Nephron (organoid): ENCODE measurements at regions not wholly inside any gene's neighbourhood (a gene's known extent, or its start where the extent isn't known, plus 50 kb on each side); places are given as distances from the start of the nearest gene placed in this dataset.

Experiments
- H3K27ac Mint-ChIP-seq, 3 experiments: 2 replicates each; pipeline ENCODE4 v1.8.0; 2020; ENCODE audit warnings: mixed read lengths in 3 of 3, mild to moderate bottlenecking in 2 of 3, moderate library complexity in 1 of 3
- H3K27me3 Mint-ChIP-seq: 2 replicates; pipeline ENCODE4 v1.8.0; 2021; ENCODE audit warnings: low read depth, mild to moderate bottlenecking, moderate library complexity, mixed read lengths
- H3K36me3 Mint-ChIP-seq: 2 replicates; pipeline ENCODE4 v1.8.0; 2020; ENCODE audit warnings: low read depth, mixed read lengths
- H3K4me1 Mint-ChIP-seq: 2 replicates; pipeline ENCODE4 v1.8.0; 2020; ENCODE audit warnings: mixed read lengths
- H3K4me3 Mint-ChIP-seq, 3 experiments: 2 replicates each; pipeline ENCODE4 v1.8.0; 2020; ENCODE audit warnings: mild to moderate bottlenecking in 3 of 3, mixed read lengths in 3 of 3, moderate library complexity in 2 of 3
- H3K9me3 Mint-ChIP-seq: 2 replicates; pipeline ENCODE4 v1.8.0; 2020; ENCODE audit warnings: mixed read lengths
- CTCF ChIP-seq, 3 experiments: fragments of 200-600 bp; sonication (generic); IDR thresholded peaks; one replicate each; pipeline ENCODE4 v1.5.0; 2021; ENCODE audit warnings: antibody characterized with exemption in 3 of 3; ENCODE audit not compliant: unreplicated experiment in 3 of 3

GRCh38 chr13:65159803-65160202 is 2070.3 kb downstream of the PCDH9 start:
- peaks cover 3% of the 10 kb centered on the region for H3K9me3 Mint-ChIP-seq
- H3K27ac Mint-ChIP-seq, result no peak overlapping the region
- TF ChIP-seq CTCF (IDR thresholded peaks at IDR 0.05; ENCODE audit: unreplicated experiment in 3 of 3), result no peak
- H3K27me3 Mint-ChIP-seq, result no peaks in the 10 kb centered on the region
- no peaks in the 10 kb centered on the region for H3K4me1 Mint-ChIP-seq
- no peak overlapping the region for H3K4me3 Mint-ChIP-seq
- H3K36me3 Mint-ChIP-seq, result no peaks in the 10 kb centered on the region

GRCh38 chr13:65155861-65156260 is 2074.3 kb downstream of the PCDH9 start:
- Mint-ChIP-seq H3K4me3 (no peak overlapping the region), H3K9me3 (no peaks in the 10 kb centered on the region), H3K4me1 (no peaks in the 10 kb centered on the region), H3K27ac (no peak overlapping the region), H3K27me3 (no peaks in the 10 kb centered on the region), H3K36me3 (no peaks in the 10 kb centered on the region)
- TF ChIP-seq CTCF (IDR thresholded peaks at IDR 0.05; ENCODE audit: unreplicated experiment in 3 of 3), result no peak

GRCh38 chr13:65154661-65155447 is 2075.3 kb downstream of the PCDH9 start:
- Mint-ChIP-seq H3K9me3 (no peaks in the 10 kb centered on the region), H3K36me3 (no peaks in the 10 kb centered on the region), H3K4me1 (no peaks in the 10 kb centered on the region), H3K4me3 (no peak overlapping the region), H3K27me3 (no peaks in the 10 kb centered on the region), H3K27ac (no peak overlapping the region)
- TF ChIP-seq CTCF (IDR thresholded peaks at IDR 0.05; ENCODE audit: unreplicated experiment in 3 of 3), result no peak

- Mint-ChIP-seq H3K27me3 (no peaks in the 10 kb centered on the region), H3K4me1 (no peaks in the 10 kb centered on the region), H3K9me3 (no peaks in the 10 kb centered on the region), H3K36me3 (no peaks in the 10 kb centered on the region), H3K27ac (no peak overlapping the region), H3K4me3 (no peak overlapping the region)
- TF ChIP-seq CTCF (IDR thresholded peaks at IDR 0.05; ENCODE audit: unreplicated experiment in 3 of 3), result no peak
Observed at GRCh38 chr13:65149687-65150086, 2080.4 kb downstream of the PCDH9 start.

GRCh38 chr13:65143920-65144319 is 2086.2 kb downstream of the PCDH9 start:
- no peak for TF ChIP-seq CTCF (IDR thresholded peaks at IDR 0.05; ENCODE audit: unreplicated experiment in 3 of 3)
- Mint-ChIP-seq H3K27ac (no peak overlapping the region), H3K9me3 (no peaks in the 10 kb centered on the region), H3K27me3 (no peaks in the 10 kb centered on the region), H3K4me3 (no peak overlapping the region), H3K36me3 (no peaks in the 10 kb centered on the region), H3K4me1 (no peaks in the 10 kb centered on the region)

GRCh38 chr13:65133094-65133493 is 2097.0 kb downstream of the PCDH9 start:
- no peaks in the 10 kb centered on the region for H3K9me3 Mint-ChIP-seq
- no peaks in the 10 kb centered on the region for H3K4me1 Mint-ChIP-seq
- no peak overlapping the region for H3K27ac Mint-ChIP-seq
- H3K4me3 Mint-ChIP-seq, result no peak overlapping the region
- TF ChIP-seq CTCF (IDR thresholded peaks at IDR 0.05; ENCODE audit: unreplicated experiment in 3 of 3), result no peak
- no peaks in the 10 kb centered on the region for H3K27me3 Mint-ChIP-seq
- no peaks in the 10 kb centered on the region for H3K36me3 Mint-ChIP-seq
